Left lung (tissue), 4 donors: ENCODE measurements at regions not wholly inside any gene's neighbourhood (a gene's known extent, or its start where the extent isn't known, plus 50 kb on each side); places are given as distances from the start of the nearest gene placed in this dataset.

Source experiments
- ATAC-seq: fragments of 200-7000 bp; cut with Tn5 transposase; one replicate; pipeline ENCODE4 v1.9.1; 2020; ENCODE audit warnings: moderate library complexity
- DNase-seq, 4 donors: peaks; one replicate each; pipeline ENCODE4 v3.0.0-alpha.2; 2013 to 2020
- H3K27ac ChIP-seq, 2 donors: fragments of 200-600 bp; sonication (generic) in 1 of 2; one replicate each; pipeline versions ENCODE4 v1.5.0 to v1.8.0; 2020 to 2021
- H3K27me3 ChIP-seq, 2 donors: fragments of 200-600 bp; sonication (generic) in 1 of 2; one replicate each; pipeline versions ENCODE4 v1.5.0 to v1.8.0; 2020 to 2021
- H3K36me3 ChIP-seq, 2 donors: fragments of 200-600 bp; sonication (generic) in 1 of 2; one replicate each; pipeline versions ENCODE4 v1.5.0 to v1.8.0; 2020 to 2021
- H3K4me1 ChIP-seq, 2 donors: fragments of 200-600 bp; one replicate each; pipeline ENCODE4 v1.8.0; 2021
- H3K4me3 ChIP-seq, 2 donors: fragments of 200-600 bp; sonication (generic) in 1 of 2; one replicate each; pipeline versions ENCODE4 v1.5.0 to v1.8.0; 2020 to 2021; ENCODE audit warnings: mild to moderate bottlenecking in 1 of 2
- H3K9me3 ChIP-seq, 2 donors: fragments of 200-600 bp; sonication (generic) in 1 of 2; one replicate each; pipeline versions ENCODE4 v1.5.0 to v1.8.0; 2020 to 2021
- CTCF ChIP-seq, 2 donors: fragments of 200-600 bp; sonication (generic) in 1 of 2; IDR thresholded peaks; one replicate each; pipeline versions ENCODE4 v1.5.0 to v1.8.0; 2021; ENCODE audit warnings: antibody characterized with exemption in 2 of 2
- intact Hi-C, 2 donors: fragments of 100-400 bp; cut with DNase I; formaldehyde crosslinking; loops; one replicate each; pipeline versions ENCODE4 v1.11.2 to v1.14.2; 2022
- donor health status: DM: no; HTN: yes; CAD: no.
- donor health status: DM: no; HTN: no; CAD: no.

DNA sequence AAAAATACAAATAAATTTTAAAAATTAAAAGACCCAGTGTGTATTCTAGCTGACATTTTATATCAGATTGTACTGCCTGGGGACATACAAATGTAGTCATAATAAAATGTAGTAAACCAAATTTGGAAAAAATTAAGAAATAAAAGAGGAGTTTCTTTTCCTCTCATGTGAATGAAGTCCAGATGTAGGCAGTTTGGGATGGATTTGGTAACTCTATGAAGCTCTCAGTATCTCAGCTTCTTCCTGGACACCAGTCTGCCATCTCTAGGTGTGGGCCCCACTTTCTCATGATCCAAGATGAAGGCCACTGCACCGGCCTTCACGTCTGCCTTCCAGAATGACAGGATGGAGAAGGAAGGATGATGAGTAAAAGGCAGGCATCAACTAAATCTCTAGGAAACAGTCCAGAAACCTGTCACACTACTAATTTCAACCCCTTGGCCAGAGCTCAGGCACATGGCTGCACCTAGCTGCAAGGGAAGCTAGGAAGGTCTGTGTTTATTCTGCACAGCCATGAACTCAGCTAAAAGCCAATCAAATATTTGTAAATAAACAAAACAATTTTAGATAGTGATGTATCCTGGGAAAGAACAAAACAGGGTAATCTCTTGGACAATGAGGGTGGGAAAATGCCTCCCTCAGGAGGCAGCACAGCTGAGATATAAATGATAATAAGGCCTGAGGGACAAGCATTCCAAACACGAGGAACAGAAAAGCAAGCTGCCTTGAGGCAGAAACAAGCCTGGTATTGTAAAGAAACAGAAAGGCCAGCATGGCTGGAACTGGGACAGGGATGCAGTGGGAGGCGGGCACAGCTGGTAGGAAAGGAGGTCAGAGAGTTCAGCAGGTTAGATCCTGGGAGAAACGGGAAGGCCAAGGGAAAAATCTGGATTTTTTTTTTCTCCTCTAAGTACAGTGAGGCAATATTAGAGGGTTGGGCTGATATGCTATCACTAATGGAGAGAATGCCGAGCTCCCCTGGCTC, 88.5 kb upstream of the PTPN1 start:
- ATAC-seq (no peak), DNase-seq (no peak)
- H3K4me3 ChIP-seq: no peak overlapping the region
- H3K36me3 ChIP-seq: no peaks in the 10 kb centered on the region
- H3K4me1 ChIP-seq: peaks cover 9 to 56% of the 10 kb centered on the region in 2 donors
- peaks cover 0 to 3% of the 10 kb centered on the region in 2 donors for H3K9me3 ChIP-seq
- no peaks in the 10 kb centered on the region for H3K27me3 ChIP-seq
- no peak for TF ChIP-seq CTCF (IDR thresholded peaks at IDR 0.05)
- intact Hi-C loops: no loop called here
- peak overlapping the region; percentile 50 to 67 for H3K27ac ChIP-seq

GRCh38 chr20:50423758-50424157, 86.4 kb upstream of the PTPN1 start:
- Histone ChIP-seq H3K27me3 (no peaks in the 10 kb centered on the region), H3K4me1 (peaks cover 12 to 60% of the 10 kb centered on the region in 2 donors), H3K4me3 (no peak overlapping the region), H3K27ac (peak overlapping the region; percentile 39 to 67), H3K9me3 (peaks cover 0 to 3% of the 10 kb centered on the region in 2 donors), H3K36me3 (no peaks in the 10 kb centered on the region)
- ATAC-seq (no peak), DNase-seq (no peak)
- intact Hi-C loops: no loop called here
- no peak for TF ChIP-seq CTCF (IDR thresholded peaks at IDR 0.05)

DNA sequence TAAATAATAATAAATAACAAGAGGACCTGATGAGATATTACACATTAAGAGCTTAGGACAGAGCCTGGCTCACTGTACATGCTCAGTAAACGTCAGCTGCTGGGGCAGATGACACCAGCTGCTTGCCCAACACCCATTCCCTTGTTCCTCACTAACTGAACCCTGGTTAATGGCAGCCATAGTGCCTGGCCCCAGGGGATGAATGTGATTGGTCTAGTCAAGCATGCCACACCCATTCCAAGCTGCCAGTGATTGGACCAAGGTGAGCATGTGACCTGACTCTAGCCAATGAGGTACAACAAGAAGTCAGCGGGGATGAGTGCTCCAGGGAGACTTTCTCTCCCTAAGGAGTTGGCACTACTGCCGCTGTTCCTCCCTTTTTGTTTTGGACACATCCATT, 85.1 kb upstream of the PTPN1 start:
- ATAC-seq: no peak
- Histone ChIP-seq H3K4me3 (no peak overlapping the region), H3K27ac (no peak overlapping the region), H3K36me3 (no peaks in the 10 kb centered on the region), H3K9me3 (peaks cover 0 to 3% of the 10 kb centered on the region in 2 donors), H3K4me1 (peaks cover 12 to 52% of the 10 kb centered on the region in 2 donors), H3K27me3 (no peaks in the 10 kb centered on the region)
- no peak for TF ChIP-seq CTCF (IDR thresholded peaks at IDR 0.05)
- no peak for DNase-seq
- intact Hi-C loops: no loop called here

- no peak for TF ChIP-seq CTCF (IDR thresholded peaks at IDR 0.05)
- DNase-seq (no peak), ATAC-seq (no peak)
- intact Hi-C loops: no loop called here
- Histone ChIP-seq H3K27ac (peak overlapping the region in 1 of 2 donors; percentile 41), H3K9me3 (no peaks in the 10 kb centered on the region), H3K27me3 (no peaks in the 10 kb centered on the region), H3K36me3 (no peaks in the 10 kb centered on the region), H3K4me1 (peaks cover 12 to 51% of the 10 kb centered on the region in 2 donors), H3K4me3 (no peak overlapping the region)
These were observed 83.1 kb upstream of the PTPN1 start for GRCh38 chr20:50426866-50427718.

DNA sequence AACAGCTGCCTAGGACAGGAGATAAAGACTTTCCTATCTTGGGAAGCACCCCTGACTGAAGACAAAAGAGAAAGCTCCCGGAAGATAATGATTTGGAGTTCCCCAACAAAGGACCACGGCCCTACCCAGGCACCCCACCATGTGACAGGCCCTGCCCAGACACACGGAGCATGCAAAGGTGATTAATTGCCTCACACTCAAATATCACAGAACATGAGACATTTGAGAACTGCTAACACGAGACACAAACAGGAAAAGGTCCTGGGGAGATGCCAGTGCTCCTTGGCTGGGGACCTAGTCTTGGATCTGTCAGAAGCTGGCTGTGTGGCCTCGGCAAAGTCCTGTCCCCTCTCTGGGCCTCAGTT, 82.5 kb upstream of the PTPN1 start:
- Histone ChIP-seq H3K36me3 (no peaks in the 10 kb centered on the region), H3K4me3 (no peak overlapping the region), H3K27ac (peak overlapping the region in 1 of 2 donors; percentile 41), H3K4me1 (peaks cover 12 to 45% of the 10 kb centered on the region in 2 donors), H3K27me3 (no peaks in the 10 kb centered on the region), H3K9me3 (no peaks in the 10 kb centered on the region)
- TF ChIP-seq CTCF (IDR thresholded peaks at IDR 0.05): no peak
- DNase-seq (no peak), ATAC-seq (no peak)
- intact Hi-C loops: no loop called here
